H1 (cell line): ENCODE measurements at regions not wholly inside any gene's neighbourhood (a gene's known extent, or its start where the extent isn't known, plus 50 kb on each side); places are given as distances from the start of the nearest gene placed in this dataset.

Experiments used
- CTCF ChIA-PET: fragments of 300-600 bp; sonication (Branson Sonifier 250); formaldehyde crosslinking; loops from one replicate; lab custom pipeline; 2021; ENCODE audit not compliant: partially characterized antibody; lab: Charles Lee
- POLR2A ChIA-PET: fragments of 300-600 bp; sonication (Branson Sonifier 250); formaldehyde crosslinking; loops from one replicate; lab custom pipeline; 2021; ENCODE audit warnings: inconsistent platforms; ENCODE audit not compliant: partially characterized antibody; lab: Charles Lee
- DNase-seq, 2 experiments: peaks; one replicate each; pipeline versions ENCODE4 v3.0.0 to v3.0.0-alpha.2; 2010 to 2022; ENCODE audit warnings: low spot score in 2 of 2, low read depth in 1 of 2, mixed read lengths in 1 of 2
- FAIRE-seq: peaks from 2 replicates; lab custom pipeline; 2011; peaks lifted over from hg19 to GRCh38; lab: Jason Lieb, UNC
- H2AFZ ChIP-seq: 2 replicates; pipeline ENCODE4 v1.8.1; 2012; ENCODE audit warnings: low read length, inconsistent platforms
- H2AK5ac ChIP-seq: 2 replicates; pipeline ENCODE4 v1.6.1; 2013; ENCODE audit warnings: low read depth, low read length
- H2BK120ac ChIP-seq: replicated peaks from 2 replicates; pipeline ENCODE3; 2013; ENCODE audit warnings: low read depth, low read length, inconsistent platforms
- H2BK12ac ChIP-seq: 2 replicates; pipeline ENCODE4 v1.6.1; 2013; ENCODE audit warnings: low read depth, low read length
- H2BK15ac ChIP-seq: 2 replicates; pipeline ENCODE4 v1.6.1; 2013; ENCODE audit warnings: low read length
- H2BK20ac ChIP-seq: 2 replicates; pipeline ENCODE4 v1.6.1; 2013; ENCODE audit warnings: low read length
- H2BK5ac ChIP-seq: 2 replicates; pipeline ENCODE4 v1.6.1; 2013; ENCODE audit warnings: low read depth, low read length
- H3K14ac ChIP-seq: 2 replicates; pipeline ENCODE4 v1.6.1; 2013; ENCODE audit warnings: inconsistent platforms; ENCODE audit not compliant: insufficient read length
- H3K18ac ChIP-seq: 2 replicates; pipeline ENCODE4 v1.6.1; 2013; ENCODE audit warnings: low read length; ENCODE audit errors: extremely low read depth
- H3K23ac ChIP-seq: 2 replicates; pipeline ENCODE4 v1.6.1; 2013; ENCODE audit warnings: inconsistent platforms; ENCODE audit not compliant: insufficient read length
- H3K23me2 ChIP-seq: 2 replicates; pipeline ENCODE4 v1.6.1; 2013; ENCODE audit warnings: low read depth, low read length
- H3K27ac ChIP-seq: 2 replicates; pipeline ENCODE4 v1.6.1; 2011; ENCODE audit warnings: low read depth, low read length, inconsistent platforms
- H3K27me3 ChIP-seq, 4 experiments: replicated peaks in 1 of 4; 1 replicate in 1 of 4; 2 replicates in 3 of 4; pipeline versions ENCODE4 v1.6.1 to v1.8.1; 2011 to 2013; ENCODE audit warnings: low read length in 3 of 4, mild to moderate bottlenecking in 3 of 4, inconsistent platforms in 2 of 4, mixed read lengths in 2 of 4, moderate library complexity in 1 of 4; ENCODE audit not compliant: control insufficient read depth in 3 of 4, insufficient read depth in 3 of 4; ENCODE audit errors: extremely low read depth in 1 of 4
- H3K36me3 ChIP-seq, 4 experiments: 2 replicates each; pipeline versions ENCODE4 v1.6.1 to v1.8.1; 2011 to 2013; ENCODE audit warnings: mild to moderate bottlenecking in 4 of 4, low read length in 3 of 4, moderate library complexity in 2 of 4, control low read depth in 1 of 4, inconsistent platforms in 1 of 4; ENCODE audit not compliant: insufficient read depth in 4 of 4, control insufficient read depth in 2 of 4
- H3K4ac ChIP-seq: replicated peaks from 2 replicates; pipeline ENCODE3; 2013; ENCODE audit warnings: low read length, low read depth, mixed read lengths, inconsistent platforms; ENCODE audit not compliant: insufficient read length
- H3K4me1 ChIP-seq, 4 experiments: replicated peaks in 1 of 4; 1 replicate in 1 of 4; 2 replicates in 3 of 4; pipeline versions ENCODE4 v1.6.1 to v1.8.1; 2011 to 2013; ENCODE audit warnings: low read length in 3 of 4, inconsistent platforms in 2 of 4, mixed read lengths in 1 of 4; ENCODE audit not compliant: insufficient read depth in 4 of 4, control insufficient read depth in 3 of 4
- H3K4me2 ChIP-seq, 2 experiments: 2 replicates each; pipeline versions ENCODE4 v1.6.1 to v1.8.1; 2011 to 2013; ENCODE audit warnings: low read depth in 2 of 2, low read length in 2 of 2, control low read depth in 1 of 2, inconsistent platforms in 1 of 2, mild to moderate bottlenecking in 1 of 2; ENCODE audit not compliant: insufficient read depth in 1 of 2
- H3K4me3 ChIP-seq, 4 experiments: fragments of 200-600, 300-600 bp in 1 of 4; sonication (generic), shearing (Covaris generic), sonication (Bioruptor Twin) in 1 of 4; 2 replicates each; pipeline versions ENCODE4 v1.5.1 to v1.8.1; 2011 to 2016; ENCODE audit warnings: low read length in 4 of 4, low read depth in 3 of 4, control low read depth in 2 of 4, inconsistent platforms in 2 of 4, mild to moderate bottlenecking in 2 of 4, mixed read lengths in 1 of 4, moderate library complexity in 1 of 4; ENCODE audit not compliant: insufficient read depth in 2 of 4; ENCODE audit errors: extremely low read depth in 1 of 4
- H3K56ac ChIP-seq: replicated peaks from 2 replicates; pipeline ENCODE3; 2013; ENCODE audit warnings: low read depth, mild to moderate bottlenecking, mixed read lengths, low read length, inconsistent platforms; ENCODE audit not compliant: insufficient read length
- H3K79me1 ChIP-seq: 2 replicates; pipeline ENCODE4 v1.6.1; 2013; ENCODE audit warnings: low read depth, low read length, control low read depth
- H3K79me2 ChIP-seq, 2 experiments: 2 replicates each; pipeline versions ENCODE4 v1.6.1 to v1.8.1; 2012 to 2013; ENCODE audit warnings: low read length in 2 of 2, mild to moderate bottlenecking in 2 of 2, inconsistent platforms in 1 of 2; ENCODE audit not compliant: insufficient read depth in 2 of 2, control insufficient read depth in 1 of 2
- H3K9ac ChIP-seq, 4 experiments: replicated peaks in 1 of 4; 1 replicate in 1 of 4; 2 replicates in 3 of 4; pipeline versions ENCODE4 v1.6.1 to v1.8.1; 2011 to 2013; ENCODE audit warnings: low read depth in 3 of 4, low read length in 3 of 4, control low read depth in 2 of 4, mild to moderate bottlenecking in 2 of 4, moderate library complexity in 2 of 4, inconsistent platforms in 1 of 4; ENCODE audit errors: extremely low read depth in 1 of 4
- H3K9me3 ChIP-seq, 2 experiments: 2 replicates each; pipeline versions ENCODE4 v1.6.1 to v1.8.1; 2012 to 2013; ENCODE audit warnings: mild to moderate bottlenecking in 2 of 2, moderate library complexity in 2 of 2, control low read depth in 1 of 2, inconsistent platforms in 1 of 2, low read depth in 1 of 2, low read length in 1 of 2, mixed read lengths in 1 of 2; ENCODE audit not compliant: insufficient read depth in 2 of 2
- H4K20me1 ChIP-seq, 2 experiments: replicated peaks in 1 of 2; 2 replicates each; pipeline versions ENCODE3 to v1.8.1; 2011 to 2013; ENCODE audit warnings: inconsistent platforms in 2 of 2, low read length in 2 of 2, mild to moderate bottlenecking in 1 of 2; ENCODE audit not compliant: insufficient read depth in 2 of 2, control insufficient read depth in 1 of 2
- H4K5ac ChIP-seq: 2 replicates; pipeline ENCODE4 v1.6.1; 2013; ENCODE audit warnings: low read length, low read depth, mixed read lengths, inconsistent platforms; ENCODE audit not compliant: insufficient read length
- H4K8ac ChIP-seq: 2 replicates; pipeline ENCODE4 v1.8.0; 2013; ENCODE audit warnings: mild to moderate bottlenecking, moderate library complexity, low read length, inconsistent platforms; ENCODE audit not compliant: insufficient read depth; ENCODE audit errors: extremely low read depth
- H4K91ac ChIP-seq: replicated peaks from 2 replicates; pipeline ENCODE3; 2013; ENCODE audit warnings: low read length, mixed read lengths, inconsistent platforms; ENCODE audit not compliant: insufficient read length
- KDM5A ChIP-seq: fragments of 200-600 bp; IDR thresholded peaks from 2 replicates; pipeline ENCODE4 v1.7.1; 2012; ENCODE audit warnings: mild to moderate bottlenecking, low read length, inconsistent platforms, mixed read lengths
- TBP ChIP-seq: IDR thresholded peaks from 2 replicates; pipeline ENCODE4 v1.6.1; 2011; ENCODE audit warnings: low read depth, low read length, improper control_type of control experiment
- TCF12 ChIP-seq: IDR thresholded peaks from 2 replicates; pipeline ENCODE4 v1.6.1; 2011; ENCODE audit warnings: low read depth, mild to moderate bottlenecking, low read length
- WGBS, 2 experiments: shearing (Covaris generic) in 1 of 2; methylation state at CpG; one replicate each; pipeline versions ENCODE4 v1.1.6 to v1.1.7; 2013 to 2015; ENCODE audit warnings: low lambda C conversion rate in 2 of 2, mixed read lengths in 2 of 2, inconsistent platforms in 1 of 2, low coverage in 1 of 2, missing lambda C conversion rate in 1 of 2; ENCODE audit not compliant: insufficient replicate concordance in 2 of 2, insufficient coverage in 1 of 2, insufficient read length in 1 of 2; ENCODE audit errors: extremely low coverage in 1 of 2, missing lambda C conversion rate in 1 of 2; 5-methylcytosine and 5-hydroxymethylcytosine counted together

- no peak for TF ChIP-seq KDM5A
- TF ChIP-seq TCF12, result no peak
- no peak for TF ChIP-seq TBP
- TF ChIP-seq, all 59 proteins: peak for 0
- Histone ChIP-seq H2BK15ac (no peak overlapping the region), H3K27me3 (no peaks in the 10 kb centered on the region), H3K23me2 (no peaks in the 10 kb centered on the region), H3K27ac (no peak overlapping the region), H2AFZ (no peak overlapping the region), H3K9ac (no peak overlapping the region), H2BK5ac (no peak overlapping the region), H3K4me3 (no peak overlapping the region), H4K20me1 (no peaks in the 10 kb centered on the region), H3K18ac (no peak overlapping the region), H3K14ac (no peak overlapping the region), H3K56ac (no peak overlapping the region), H2BK20ac (no peak overlapping the region), H3K4ac (no peak overlapping the region), H3K4me2 (no peak overlapping the region), H3K79me1 (no peaks in the 10 kb centered on the region), H3K79me2 (no peaks in the 10 kb centered on the region), H3K4me1 (peaks cover 0 to 7% (median under 1%) of the 10 kb centered on the region in 4 experiments; a peak in 1 of 7 replicates), H4K5ac (no peak overlapping the region), H3K36me3 (no peaks in the 10 kb centered on the region; a peak in 1 of 8 replicates), H3K9me3 (no peaks in the 10 kb centered on the region), H3K23ac (no peak overlapping the region), H2BK12ac (no peak overlapping the region), H4K8ac (no peak overlapping the region), H2AK5ac (no peak overlapping the region), H4K91ac (no peak overlapping the region), H2BK120ac (no peak overlapping the region)
- no peak for DNase-seq
- WGBS, 2 experiments, result 100% methylated on average over 3 of the region's 3 CpGs; no CpG with 5 or more reads in 1 of the 2 experiments
- FAIRE-seq, result no peak
- POLR2A ChIA-PET, result no interaction called here
- CTCF ChIA-PET, result no interaction called here
These were observed 536.6 kb downstream of the DTWD2 start for GRCh38 chr5:118451697-118452247.
